T-helper 1 cell treated with Interleukin-12 subunit alpha and Interleukin-12 subunit beta and Interleukin-4 antibody, amounts not matched to agents 30 μg/mL and 1 μg/mL, for 36 hours (primary cell): ENCODE measurements at regions not wholly inside any gene's neighbourhood (a gene's known extent, or its start where the extent isn't known, plus 50 kb on each side); places are given as distances from the start of the nearest gene placed in this dataset.
"Not testable (repeated sequence)": the region's sequence is repeated elsewhere in the genome, so short reads cannot be mapped to it uniquely, and the experiment has no call there.

Experiments
- H3K27ac Mint-ChIP-seq: one replicate; pipeline ENCODE4 v1.8.0; 2021; ENCODE audit warnings: mild to moderate bottlenecking, mixed read lengths
- H3K27me3 Mint-ChIP-seq: one replicate; pipeline ENCODE4 v1.8.0; 2021; ENCODE audit warnings: low read depth, mixed read lengths
- H3K36me3 Mint-ChIP-seq: one replicate; pipeline ENCODE4 v1.8.0; 2021; ENCODE audit warnings: low read depth, mixed read lengths
- H3K4me1 Mint-ChIP-seq: one replicate; pipeline ENCODE4 v1.8.0; 2021; ENCODE audit warnings: low read depth, mixed read lengths
- H3K4me3 Mint-ChIP-seq: one replicate; pipeline ENCODE4 v1.8.0; 2021; ENCODE audit warnings: mild to moderate bottlenecking, moderate library complexity, mixed read lengths
- H3K9me3 Mint-ChIP-seq: one replicate; pipeline ENCODE4 v1.8.0; 2021; ENCODE audit warnings: mixed read lengths

DNA sequence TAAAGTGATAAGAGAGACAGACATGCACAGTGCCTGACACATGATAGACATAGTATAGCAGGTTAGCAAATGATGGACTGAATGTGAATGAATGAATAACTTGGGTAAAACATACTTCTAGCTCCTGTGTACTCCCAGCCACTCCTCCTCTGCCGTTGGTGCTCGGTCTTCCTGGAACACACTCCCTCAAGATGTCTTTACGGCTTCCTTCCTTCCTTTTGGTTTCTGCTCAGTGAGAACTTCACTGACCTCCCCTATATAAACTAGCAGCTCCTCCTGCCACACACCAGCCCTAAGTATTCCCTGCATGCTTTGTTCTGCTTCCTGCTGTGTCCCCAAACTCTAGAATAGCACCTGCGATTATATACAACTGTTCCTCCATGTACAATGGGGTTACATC, 50.2 kb downstream of the RAD54L2 start:
- H3K9me3 Mint-ChIP-seq = no peaks in the 10 kb centered on the region
- H3K36me3 Mint-ChIP-seq = peaks cover 31% of the 10 kb centered on the region
- peak overlapping the region; percentile 40 for H3K4me3 Mint-ChIP-seq
- H3K27ac Mint-ChIP-seq = peak overlapping the region; percentile 21
- no peaks in the 10 kb centered on the region for H3K27me3 Mint-ChIP-seq
- peaks cover 7% of the 10 kb centered on the region for H3K4me1 Mint-ChIP-seq

GRCh38 chr3:51591231-51591630, 52.7 kb downstream of the RAD54L2 start:
- Mint-ChIP-seq H3K9me3 (no peaks in the 10 kb centered on the region), H3K27me3 (no peaks in the 10 kb centered on the region), H3K4me3 (no peak overlapping the region), H3K4me1 (peaks cover 5% of the 10 kb centered on the region), H3K27ac (no peak overlapping the region), H3K36me3 (peaks cover 36% of the 10 kb centered on the region)

DNA sequence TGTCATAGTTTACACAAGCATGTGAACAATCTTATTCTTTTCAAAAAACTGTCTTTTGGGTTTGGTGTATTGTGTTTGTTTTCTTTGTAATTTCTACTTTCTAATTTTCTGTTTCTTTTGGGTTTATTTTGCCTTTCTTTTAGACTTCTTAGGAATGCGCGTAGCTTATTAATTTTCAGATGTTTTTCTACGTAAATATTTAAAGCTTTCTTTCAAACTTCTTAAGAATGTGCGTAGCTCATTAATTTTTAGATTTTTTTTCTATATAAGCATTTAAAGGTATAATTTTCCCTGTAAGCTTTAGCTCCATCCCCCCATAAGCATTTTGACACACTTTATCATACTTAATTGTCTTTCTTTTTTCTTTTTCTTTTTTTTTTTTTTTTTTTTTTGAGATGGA, 55.2 kb downstream of the RAD54L2 start:
- Mint-ChIP-seq H3K36me3 (peaks cover 31% of the 10 kb centered on the region), H3K27ac (no peak overlapping the region), H3K9me3 (no peaks in the 10 kb centered on the region), H3K4me3 (no peak overlapping the region), H3K27me3 (no peaks in the 10 kb centered on the region), H3K4me1 (peaks cover 3% of the 10 kb centered on the region)

- not testable (repeated sequence) for H3K4me3 Mint-ChIP-seq, H3K27ac Mint-ChIP-seq, H3K36me3 Mint-ChIP-seq, H3K9me3 Mint-ChIP-seq, H3K4me1 Mint-ChIP-seq, H3K27me3 Mint-ChIP-seq
Measured at GRCh38 chr3:51599638-51600037, 61.1 kb downstream of the RAD54L2 start.

DNA sequence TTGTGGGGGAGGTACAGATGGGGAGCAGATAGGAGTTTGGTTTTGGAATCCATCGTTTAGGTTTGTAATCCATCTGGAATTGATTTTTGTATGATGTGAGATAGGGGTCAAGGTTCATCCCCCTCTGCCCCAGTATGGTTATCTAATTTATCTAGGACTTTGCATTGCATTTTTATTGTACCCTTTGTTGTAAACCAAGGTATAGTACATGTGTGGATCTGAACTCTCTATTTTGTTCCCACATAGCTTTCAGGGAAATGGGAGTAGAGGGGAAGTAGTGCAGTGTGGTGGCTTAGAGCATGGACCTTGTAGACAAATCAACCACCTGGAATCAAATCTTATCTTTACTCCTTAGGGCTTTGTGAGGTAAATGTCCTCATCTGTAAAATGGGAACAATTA, 65.7 kb downstream of the RAD54L2 start:
- H3K4me1 Mint-ChIP-seq = peaks cover 12% of the 10 kb centered on the region
- H3K27me3 Mint-ChIP-seq = no peaks in the 10 kb centered on the region
- H3K27ac Mint-ChIP-seq = no peak overlapping the region
- no peaks in the 10 kb centered on the region for H3K9me3 Mint-ChIP-seq
- no peak overlapping the region for H3K4me3 Mint-ChIP-seq
- no peaks in the 10 kb centered on the region for H3K36me3 Mint-ChIP-seq

DNA sequence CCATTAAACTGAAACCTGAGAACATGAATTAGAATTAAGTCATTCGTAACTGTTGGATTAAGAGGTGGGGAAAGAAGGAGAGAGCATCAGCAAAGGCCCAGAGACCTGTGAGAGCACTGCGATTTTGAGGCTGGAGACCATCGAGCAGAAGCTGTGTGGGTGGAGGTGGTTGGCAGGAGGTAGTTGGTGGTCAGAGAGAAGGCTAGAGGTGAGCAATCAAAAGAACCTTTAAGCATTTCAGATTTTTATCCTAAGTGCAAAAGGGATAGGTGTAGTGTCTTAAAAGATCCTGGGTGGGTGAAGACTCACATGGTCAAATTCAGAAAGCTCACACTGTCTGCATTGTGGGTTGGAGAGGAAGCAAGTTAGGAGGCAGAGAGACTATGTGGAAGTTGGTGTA, 65.1 kb upstream of the TEX264 start:
- Mint-ChIP-seq H3K4me3 (no peak overlapping the region), H3K27me3 (no peaks in the 10 kb centered on the region), H3K27ac (no peak overlapping the region), H3K36me3 (no peaks in the 10 kb centered on the region), H3K9me3 (no peaks in the 10 kb centered on the region), H3K4me1 (peaks cover 13% of the 10 kb centered on the region)

DNA sequence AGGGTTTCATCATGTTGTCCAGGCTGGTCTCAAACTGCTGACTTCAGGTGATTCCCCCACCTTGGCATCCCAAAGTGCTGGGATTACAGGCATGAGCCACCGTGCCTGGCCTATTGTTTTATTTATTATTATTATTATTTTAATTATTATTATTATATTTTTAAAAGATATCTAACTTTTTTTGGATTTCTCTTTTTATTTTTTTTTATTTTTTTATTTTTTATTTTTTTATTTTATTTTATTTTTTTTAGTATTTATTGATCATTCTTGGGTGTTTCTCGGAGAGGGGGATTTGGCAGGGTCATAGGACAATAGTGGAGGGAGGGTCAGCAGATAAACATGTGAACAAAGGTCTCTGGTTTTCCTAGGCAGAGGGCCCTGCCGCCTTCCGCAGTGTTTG, 64.2 kb upstream of the TEX264 start:
- not testable (repeated sequence) for H3K27me3 Mint-ChIP-seq, H3K9me3 Mint-ChIP-seq

DNA sequence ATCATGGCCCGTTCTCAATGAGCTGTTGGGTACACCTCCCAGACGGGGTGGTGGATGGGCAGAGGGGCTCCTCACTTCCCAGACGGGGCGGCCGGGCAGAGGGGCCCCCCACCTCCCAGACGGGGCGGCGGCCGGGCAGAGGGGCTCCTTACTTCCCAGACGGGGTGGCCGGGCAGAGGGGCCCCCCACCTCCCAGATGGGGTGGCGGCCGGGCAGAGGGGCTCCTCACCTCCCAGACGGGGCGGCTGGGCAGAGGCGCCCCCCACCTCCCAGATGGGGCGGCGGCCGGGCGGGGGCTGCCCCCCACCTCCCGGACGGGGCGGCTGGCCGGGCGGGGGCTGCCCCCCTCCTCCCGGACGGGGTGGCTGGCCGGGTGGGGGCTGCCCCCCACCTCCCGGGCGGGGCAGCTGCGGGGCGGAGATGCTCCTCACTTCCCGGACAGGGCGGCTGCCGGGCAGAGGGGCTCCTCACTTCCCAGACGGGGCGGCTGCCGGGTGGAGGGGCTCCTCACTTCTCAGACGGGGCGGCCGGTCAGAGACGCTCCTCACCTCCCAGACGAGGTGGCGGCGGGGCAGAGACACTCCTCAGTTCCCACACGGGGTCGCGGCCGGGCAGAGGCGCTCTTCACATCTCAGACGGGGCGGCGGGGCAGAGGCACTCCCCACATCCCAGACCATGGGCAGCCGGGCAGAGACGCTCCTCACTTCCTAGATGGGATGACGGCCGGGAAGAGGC, 63.3 kb upstream of the TEX264 start:
- H3K27ac Mint-ChIP-seq, H3K27me3 Mint-ChIP-seq, H3K4me1 Mint-ChIP-seq, H3K36me3 Mint-ChIP-seq, H3K9me3 Mint-ChIP-seq, H3K4me3 Mint-ChIP-seq: not testable (repeated sequence)

More for the DNA sequence above, 64.2 kb upstream of the TEX264 start:
- peaks cover 14% of the 10 kb centered on the region for H3K4me1 Mint-ChIP-seq
- H3K27ac Mint-ChIP-seq, H3K36me3 Mint-ChIP-seq, H3K4me3 Mint-ChIP-seq: not testable (repeated sequence)

DNA sequence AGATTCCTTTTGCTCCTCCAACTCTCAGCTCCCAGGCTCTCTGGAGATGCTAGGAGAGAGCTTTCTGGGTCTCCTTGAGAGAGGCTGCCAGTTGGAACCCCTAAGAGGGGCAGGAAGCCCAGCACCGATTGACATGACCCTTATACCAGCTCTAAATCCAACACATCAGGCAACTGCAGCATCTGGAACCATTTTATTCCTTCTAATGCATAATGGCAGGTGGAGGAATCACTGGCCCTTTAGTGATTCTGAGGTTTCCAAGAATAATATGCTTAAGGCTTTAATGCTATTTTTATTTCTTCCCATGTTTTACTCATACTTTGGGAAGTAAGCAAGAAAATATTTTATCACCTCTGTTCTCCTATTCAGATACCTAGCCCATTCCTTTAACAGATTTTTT, 60.3 kb upstream of the TEX264 start:
- no peaks in the 10 kb centered on the region for H3K9me3 Mint-ChIP-seq
- H3K27me3 Mint-ChIP-seq = no peaks in the 10 kb centered on the region
- H3K27ac Mint-ChIP-seq = no peak overlapping the region
- peaks cover 8% of the 10 kb centered on the region for H3K4me1 Mint-ChIP-seq
- H3K4me3 Mint-ChIP-seq = no peak overlapping the region
- H3K36me3 Mint-ChIP-seq = no peaks in the 10 kb centered on the region

GRCh38 chr3:51617597-51617996, 53.5 kb upstream of the TEX264 start:
- peaks cover 5% of the 10 kb centered on the region for H3K4me1 Mint-ChIP-seq
- no peaks in the 10 kb centered on the region for H3K27me3 Mint-ChIP-seq
- no peak overlapping the region for H3K4me3 Mint-ChIP-seq
- H3K27ac Mint-ChIP-seq = no peak overlapping the region
- H3K36me3 Mint-ChIP-seq = peaks cover 2% of the 10 kb centered on the region
- H3K9me3 Mint-ChIP-seq = no peaks in the 10 kb centered on the region

GRCh38 chr3:51618038-51618437, 53.0 kb upstream of the TEX264 start:
- not testable (repeated sequence) for H3K4me1 Mint-ChIP-seq, H3K9me3 Mint-ChIP-seq, H3K27me3 Mint-ChIP-seq, H3K27ac Mint-ChIP-seq, H3K36me3 Mint-ChIP-seq, H3K4me3 Mint-ChIP-seq

- no peak overlapping the region for H3K4me3 Mint-ChIP-seq
- no peaks in the 10 kb centered on the region for H3K27me3 Mint-ChIP-seq
- H3K9me3 Mint-ChIP-seq = no peaks in the 10 kb centered on the region
- H3K27ac Mint-ChIP-seq = no peak overlapping the region
- H3K4me1 Mint-ChIP-seq = peaks cover 5% of the 10 kb centered on the region
- peaks cover 2% of the 10 kb centered on the region for H3K36me3 Mint-ChIP-seq
Measured at GRCh38 chr3:51618496-51618895, 52.6 kb upstream of the TEX264 start.

DNA sequence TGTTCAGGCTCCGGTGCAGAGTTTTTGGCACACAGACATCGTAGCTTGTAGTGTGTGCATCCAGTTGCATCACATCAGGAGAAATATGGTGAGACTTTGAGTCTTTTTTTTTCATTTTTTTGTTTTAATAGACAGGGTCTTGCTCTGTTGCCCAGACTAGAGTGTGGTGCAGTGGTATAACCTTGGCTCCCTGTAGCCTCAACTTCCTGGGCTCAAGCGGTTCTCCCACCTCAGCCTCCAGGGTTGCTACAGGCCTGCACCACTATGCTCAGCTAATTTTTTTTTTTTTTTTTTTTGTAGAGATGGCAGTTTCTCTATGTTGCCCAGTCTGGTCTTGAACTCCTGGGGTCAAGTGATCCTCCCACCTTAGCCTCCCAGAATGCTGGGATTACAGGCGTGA, 51.1 kb upstream of the TEX264 start:
- Mint-ChIP-seq H3K4me3 (no peak overlapping the region), H3K27ac (no peak overlapping the region), H3K27me3 (no peaks in the 10 kb centered on the region), H3K9me3 (no peaks in the 10 kb centered on the region), H3K36me3 (peaks cover 2% of the 10 kb centered on the region), H3K4me1 (peaks cover 5% of the 10 kb centered on the region)

DNA sequence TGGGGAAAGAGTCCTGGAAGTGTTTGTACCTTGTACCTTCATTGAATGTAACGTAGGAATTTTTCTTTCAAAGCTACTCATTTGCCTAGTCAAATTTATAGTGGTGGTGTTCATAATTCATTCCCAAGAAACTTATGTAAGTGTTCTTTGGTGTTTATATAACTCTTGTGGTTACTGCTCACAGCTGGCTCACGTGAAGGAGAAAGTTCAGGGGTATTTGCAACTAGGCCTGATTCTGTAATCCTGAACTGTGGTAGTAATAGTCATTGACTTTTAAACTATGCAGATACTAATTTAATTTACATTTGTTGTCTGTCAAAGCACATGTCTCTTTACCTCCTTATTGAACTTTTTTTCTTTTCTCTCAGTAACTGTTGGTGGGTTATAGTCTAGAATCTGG, 50.5 kb upstream of the TEX264 start:
- Mint-ChIP-seq H3K27ac (peak overlapping the region; percentile 50), H3K36me3 (peaks cover 2% of the 10 kb centered on the region), H3K4me1 (peaks cover 5% of the 10 kb centered on the region), H3K4me3 (no peak overlapping the region), H3K9me3 (no peaks in the 10 kb centered on the region), H3K27me3 (no peaks in the 10 kb centered on the region)

GRCh38 chr3:51621091-51621892, 49.8 kb upstream of the TEX264 start:
- Mint-ChIP-seq H3K4me3 (no peak overlapping the region), H3K36me3 (peaks cover 2% of the 10 kb centered on the region), H3K4me1 (peaks cover 5% of the 10 kb centered on the region), H3K27ac (no peak overlapping the region), H3K9me3 (no peaks in the 10 kb centered on the region), H3K27me3 (no peaks in the 10 kb centered on the region)
